ENCODE measurements at regions not wholly inside any gene's neighbourhood (a gene's known extent, or its start where the extent isn't known, plus 50 kb on each side); places are given as distances from the start of the nearest gene placed in this dataset.

- Histone ChIP-seq H4K91ac (replicated peaks; ENCODE audit: insufficient read length, low read length) (no peak overlapping the region), H2BK120ac (replicated peaks; ENCODE audit: low read depth, low read length) (no peak overlapping the region), H3K23me2 (ENCODE audit: low read depth, low read length) (no peaks in the 10 kb centered on the region; the same call in 1 of the 2 replicates), H3K27ac (ENCODE audit: low read depth, low read length) (no peak overlapping the region), H4K8ac (ENCODE audit: extremely low read depth, insufficient read depth, low read length) (no peak overlapping the region), H3K9ac (replicated peaks in 1 of 4; ENCODE audit: extremely low read depth in 1 of 4, low read depth in 3 of 4, low read length in 3 of 4) (no peak overlapping the region), H2AK5ac (ENCODE audit: low read depth, low read length) (no peak overlapping the region), H4K20me1 (replicated peaks in 1 of 2; ENCODE audit: control insufficient read depth in 1 of 2, insufficient read depth in 2 of 2, low read length in 2 of 2) (no peaks in the 10 kb centered on the region), H3K56ac (replicated peaks; ENCODE audit: insufficient read length, low read depth, low read length) (no peak overlapping the region), H2BK12ac (ENCODE audit: low read depth, low read length) (no peak overlapping the region), H3K4me2 (ENCODE audit: insufficient read depth in 1 of 2, low read depth in 2 of 2, low read length in 2 of 2) (no peak overlapping the region), H3K4ac (replicated peaks; ENCODE audit: insufficient read length, low read depth, low read length) (no peak overlapping the region), H2AFZ (ENCODE audit: low read length) (no peak overlapping the region), H3K4me3 (ENCODE audit: extremely low read depth in 1 of 4, insufficient read depth in 2 of 4, low read depth in 3 of 4, low read length in 4 of 4) (no peak overlapping the region), H3K23ac (ENCODE audit: insufficient read length) (no peak overlapping the region), H2BK5ac (ENCODE audit: low read depth, low read length) (no peak overlapping the region), H4K5ac (ENCODE audit: insufficient read length, low read depth, low read length) (no peak overlapping the region), H3K27me3 (replicated peaks in 1 of 4; ENCODE audit: control insufficient read depth in 3 of 4, extremely low read depth in 1 of 4, insufficient read depth in 3 of 4, low read length in 3 of 4) (no peaks in the 10 kb centered on the region), H2BK20ac (ENCODE audit: low read length) (no peak overlapping the region), H3K14ac (ENCODE audit: insufficient read length) (no peak overlapping the region), H3K79me2 (ENCODE audit: control insufficient read depth in 1 of 2, insufficient read depth in 2 of 2, low read length in 2 of 2) (no peaks in the 10 kb centered on the region), H2BK15ac (ENCODE audit: low read length) (no peak overlapping the region), H3K36me3 (ENCODE audit: control insufficient read depth in 2 of 4, insufficient read depth in 4 of 4, low read length in 3 of 4) (no peaks in the 10 kb centered on the region), H3K79me1 (ENCODE audit: low read depth, low read length) (no peaks in the 10 kb centered on the region), H3K18ac (ENCODE audit: extremely low read depth, low read length) (no peak overlapping the region), H3K9me3 (ENCODE audit: insufficient read depth in 2 of 2, low read depth in 1 of 2, low read length in 1 of 2) (no peaks in the 10 kb centered on the region), H3K4me1 (replicated peaks in 1 of 4; ENCODE audit: control insufficient read depth in 3 of 4, insufficient read depth in 4 of 4, low read length in 3 of 4) (no peaks in the 10 kb centered on the region)
- DNase-seq (ENCODE audit: low read depth in 1 of 2, low spot score in 2 of 2): no peak
- ChIA-PET CTCF (ENCODE audit: partially characterized antibody) (interaction anchor here (0.9 to 2.5 kb wide), 3 partner anchors 11 to 15 kb away, joined by 3 to 11 read pairs (median 6); no protein-coding TSS in a partner anchor), POLR2A (ENCODE audit: partially characterized antibody) (interaction anchor here (1.2 kb wide), 1 partner anchor 385 kb away, joined by 4 read pairs; no protein-coding TSS in a partner anchor)
- 96% methylated on average over 3 of the region's 3 CpGs; no CpG with 5 or more reads in 1 of the 2 experiments for WGBS, 2 experiments (ENCODE audit: extremely low coverage in 1 of 2, insufficient coverage in 1 of 2, insufficient read length in 1 of 2, insufficient replicate concordance in 2 of 2, low coverage in 1 of 2, low lambda C conversion rate in 2 of 2, missing lambda C conversion rate in 1 of 2)
- FAIRE-seq: no peak
- TF ChIP-seq BRCA1 (IDR thresholded peaks at IDR 0.05; ENCODE audit: low read depth, low read length): no peak
- TF ChIP-seq MAFK (IDR thresholded peaks at IDR 0.05; ENCODE audit: low read depth, low read length): no peak
These were observed 334.0 kb upstream of the CLEC14A start for GRCh38 chr14:38589747-38590350.

Measured in H1 (cell line).